GM18858 (cell line): ENCODE measurements at regions not wholly inside any gene's neighbourhood (a gene's known extent, or its start where the extent isn't known, plus 50 kb on each side); places are given as distances from the start of the nearest gene placed in this dataset.
"Not testable (repeated sequence)": the region's sequence is repeated elsewhere in the genome, so short reads cannot be mapped to it uniquely, and the experiment has no call there.

Experiments used
- ATAC-seq: cut with Tn5 transposase; IDR thresholded peaks from one replicate; pipeline ENCODE4 v1.9.1; 2021; ENCODE audit not compliant: unreplicated experiment

DNA sequence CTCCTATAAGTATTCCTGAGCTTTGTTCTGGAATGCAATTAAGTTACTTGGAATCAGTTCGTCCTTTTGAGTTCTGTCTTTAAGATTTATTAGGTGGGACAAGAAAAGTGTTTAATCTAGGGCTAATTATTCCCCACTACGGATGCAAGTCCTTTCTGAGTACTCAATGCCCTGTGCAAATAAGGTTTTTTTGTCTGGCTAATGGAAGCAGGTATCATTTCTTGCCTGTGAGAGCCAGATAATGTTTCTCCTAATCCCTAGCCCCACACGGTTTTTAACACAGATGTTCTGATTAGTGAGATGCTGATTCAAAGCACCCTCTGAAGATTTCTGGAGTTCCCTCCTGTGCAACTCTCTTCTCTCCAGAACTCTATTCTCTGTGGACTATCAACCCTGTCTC, 296.6 kb upstream of the PRICKLE1 start:
- ATAC-seq, result no peak

DNA sequence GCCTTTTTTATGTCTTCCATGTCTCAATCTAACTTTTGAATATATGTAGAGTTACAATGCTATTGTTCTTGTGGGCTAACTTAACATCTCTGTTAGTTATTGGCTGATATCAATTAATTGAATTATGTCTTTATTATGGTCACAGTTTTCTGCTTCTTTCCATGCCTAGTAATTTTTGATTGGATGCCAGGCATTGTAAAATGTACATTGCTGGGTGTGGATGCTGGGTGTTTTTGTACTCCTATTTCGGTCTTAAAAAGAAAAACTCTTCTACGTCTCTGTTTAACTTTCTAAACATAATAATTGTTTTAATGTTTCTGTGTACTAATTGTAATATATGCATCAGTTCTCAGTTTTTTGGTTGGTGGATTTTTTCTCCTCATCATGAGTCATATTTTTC, 296.1 kb upstream of the PRICKLE1 start:
- no peak for ATAC-seq

- no peak for ATAC-seq
These were observed 294.6 kb upstream of the PRICKLE1 start for GRCh38 chr12:42884116-42884515.

DNA sequence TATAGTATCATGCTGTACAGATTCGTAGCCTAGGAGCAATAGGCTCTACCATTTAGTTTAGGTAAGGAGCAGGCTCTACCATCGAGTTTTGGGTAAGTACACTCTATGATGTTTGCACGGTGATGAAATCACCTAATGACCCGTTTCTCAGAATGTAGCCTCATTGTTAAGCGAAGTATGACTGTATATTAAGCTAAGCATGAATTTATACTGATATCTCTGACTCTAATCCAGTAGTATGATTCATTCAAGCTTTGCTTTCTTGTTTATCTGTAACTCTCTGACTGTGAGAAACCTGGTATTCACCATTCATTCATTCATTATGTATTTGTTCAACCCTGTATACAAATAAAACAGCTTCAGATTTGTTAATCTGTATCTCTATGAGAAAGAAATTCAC, 283.9 kb upstream of the PRICKLE1 start:
- ATAC-seq, result no peak

DNA sequence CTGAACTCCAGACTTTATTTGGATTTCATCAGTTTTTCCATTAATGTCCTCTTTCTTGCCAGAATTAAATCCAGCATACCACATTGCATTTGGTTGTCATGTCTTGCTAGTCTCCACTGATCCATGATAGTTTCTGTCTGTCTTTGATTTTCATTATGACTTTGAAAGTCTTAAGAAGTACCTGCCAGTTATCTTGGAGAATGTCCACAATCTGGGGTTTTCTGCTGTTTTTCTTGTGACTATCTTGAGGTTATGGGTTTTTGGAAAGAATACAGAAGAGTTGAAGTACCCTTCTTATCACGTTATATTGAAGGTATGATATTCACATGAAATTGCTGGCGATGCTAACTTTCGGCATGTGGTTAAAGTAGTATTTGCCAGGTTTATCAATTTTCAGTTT, 282.3 kb upstream of the PRICKLE1 start:
- no peak for ATAC-seq

DNA sequence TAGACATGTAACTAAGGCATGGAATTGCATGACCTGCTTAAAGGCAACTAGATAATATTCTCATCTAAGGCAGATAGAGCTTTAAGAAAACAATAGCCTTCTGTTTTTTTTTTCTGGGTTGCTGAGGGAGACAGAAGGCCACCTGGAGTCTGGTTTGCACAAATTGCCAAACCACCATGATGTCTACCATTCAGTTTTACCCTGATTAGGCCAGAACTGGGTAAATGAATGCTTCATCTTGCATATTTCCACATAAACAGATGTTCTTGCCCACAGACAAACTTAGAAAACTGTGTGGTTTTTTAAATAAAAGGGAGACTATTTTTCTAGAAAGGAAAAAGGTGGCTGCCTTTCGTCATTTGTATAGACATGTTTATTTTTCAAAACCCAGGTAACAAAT, 278.7 kb upstream of the PRICKLE1 start:
- no peak for ATAC-seq

DNA sequence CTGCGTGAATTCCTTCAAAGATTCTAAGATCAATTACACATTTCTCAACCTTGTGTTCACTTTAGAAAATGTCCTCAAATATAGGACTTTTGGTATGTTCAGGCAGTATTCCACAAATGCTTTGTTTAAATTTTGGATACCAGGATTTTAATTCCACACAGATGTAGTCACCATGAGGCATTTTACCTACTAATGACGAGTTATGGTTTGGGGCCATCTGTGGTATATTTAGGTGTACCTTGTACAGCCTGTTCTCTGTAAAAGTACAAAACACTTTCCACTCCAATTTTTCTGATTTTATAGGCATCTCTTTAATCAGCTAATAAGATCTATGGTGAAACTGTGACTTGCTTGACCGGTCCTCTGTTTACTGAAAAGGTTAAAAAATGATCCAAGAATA, 275.7 kb upstream of the PRICKLE1 start:
- no peak for ATAC-seq

- ATAC-seq, result no peak
These were observed 272.5 kb upstream of the PRICKLE1 start for GRCh38 chr12:42862055-42862454.

DNA sequence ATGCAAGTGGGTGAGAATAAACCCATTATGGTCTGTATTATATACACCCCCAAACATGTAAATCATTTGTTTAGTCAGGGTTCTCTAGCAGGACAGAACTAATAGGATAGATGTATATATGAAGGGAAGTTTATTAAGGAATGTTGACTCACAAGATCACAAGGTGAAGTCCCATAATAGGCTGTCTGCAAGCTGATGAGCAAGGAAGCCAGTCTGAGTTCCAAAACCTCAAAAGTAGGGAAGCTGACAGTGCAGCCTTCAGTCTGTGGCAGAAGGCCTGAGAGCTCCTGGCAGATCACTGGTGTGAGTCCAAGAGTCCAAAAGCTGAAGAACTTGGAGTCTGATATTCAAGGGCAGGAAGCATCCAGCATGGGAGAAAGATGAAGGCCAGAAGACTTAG, 270.8 kb upstream of the PRICKLE1 start:
- ATAC-seq, result not testable (repeated sequence)

GRCh38 chr12:42859612-42860011, 270.1 kb upstream of the PRICKLE1 start:
- no peak for ATAC-seq

GRCh38 chr12:42857106-42857505, 267.6 kb upstream of the PRICKLE1 start:
- ATAC-seq, result no peak

- ATAC-seq, result no peak
These were observed 265.9 kb upstream of the PRICKLE1 start for GRCh38 chr12:42855362-42855950.

GRCh38 chr12:42854826-42855225, 265.3 kb upstream of the PRICKLE1 start:
- no peak for ATAC-seq

DNA sequence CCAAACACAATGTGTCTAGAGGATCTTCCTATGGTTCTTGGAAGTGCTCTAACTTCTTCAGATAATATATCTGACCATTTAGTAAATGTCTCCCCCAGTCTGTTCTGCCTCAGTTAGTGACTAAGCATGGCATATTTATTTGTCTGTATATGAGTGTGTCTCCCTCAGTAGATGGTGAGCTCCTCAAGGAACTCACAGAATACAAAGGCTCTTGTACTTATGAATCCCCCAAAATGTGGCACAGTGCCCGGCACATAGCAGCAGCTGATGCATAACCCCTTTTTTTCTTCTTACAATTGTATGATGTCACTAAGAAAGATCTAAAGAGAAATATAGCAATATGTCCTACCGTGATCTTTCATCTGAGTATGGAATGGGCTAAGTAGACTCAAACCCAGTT, 264.7 kb upstream of the PRICKLE1 start:
- ATAC-seq, result no peak

DNA sequence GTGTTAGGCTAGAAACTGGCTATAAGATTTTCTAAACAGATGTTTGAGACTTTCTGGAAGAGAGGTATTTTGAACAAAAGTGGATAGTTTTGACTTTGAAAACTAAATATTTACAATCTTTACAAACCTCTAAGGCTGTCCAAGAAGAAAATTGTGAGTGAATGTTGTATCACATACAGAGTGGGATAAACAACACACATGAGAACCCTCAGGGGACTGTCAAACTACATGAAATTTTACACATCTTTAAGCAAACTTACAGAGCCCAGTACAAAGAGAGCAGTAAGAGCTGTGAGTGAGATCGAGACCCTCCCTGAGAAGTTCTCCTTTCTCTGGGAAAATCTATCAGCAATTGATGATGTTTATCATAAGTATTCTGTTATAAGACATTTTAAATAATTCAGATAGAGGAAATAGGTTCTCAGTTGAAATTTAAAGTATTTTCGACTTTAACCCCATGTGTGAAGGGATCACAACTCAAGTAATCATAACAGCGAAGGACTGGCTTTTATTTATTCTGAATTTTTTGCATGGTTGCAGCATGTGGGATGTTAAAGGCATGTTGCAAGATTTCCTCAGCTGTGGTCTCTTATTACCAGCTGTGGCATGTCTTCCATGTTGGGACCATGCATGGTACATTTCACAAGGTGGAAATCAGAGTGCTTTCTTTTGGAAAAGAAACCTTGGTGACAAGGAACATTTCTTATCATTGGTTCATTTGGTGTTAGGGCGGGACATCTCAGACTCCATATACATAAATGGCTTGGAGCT, 264.0 kb upstream of the PRICKLE1 start:
- no peak for ATAC-seq

- ATAC-seq, result no peak
These were observed 257.2 kb upstream of the PRICKLE1 start for GRCh38 chr12:42846782-42847181.

DNA sequence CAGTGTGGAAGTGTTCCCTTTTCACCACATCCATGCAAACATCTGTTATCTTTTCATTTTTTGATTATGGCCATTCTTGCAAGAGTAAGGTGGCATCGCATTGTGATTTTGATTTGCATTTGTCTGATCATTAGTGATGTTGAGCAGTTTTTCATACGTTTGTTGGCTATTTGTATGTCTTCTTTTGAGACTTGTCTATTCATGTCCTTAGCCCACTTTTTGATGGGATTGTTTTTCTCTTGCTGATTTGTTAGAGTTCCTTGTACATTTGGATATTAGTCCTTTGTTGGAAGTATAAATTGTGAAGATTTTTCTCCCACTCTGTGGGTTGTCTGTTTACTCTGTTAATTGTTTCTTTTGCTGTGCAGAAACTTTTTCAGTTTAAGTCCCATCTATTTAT, 244.5 kb upstream of the PRICKLE1 start:
- ATAC-seq, result no peak

DNA sequence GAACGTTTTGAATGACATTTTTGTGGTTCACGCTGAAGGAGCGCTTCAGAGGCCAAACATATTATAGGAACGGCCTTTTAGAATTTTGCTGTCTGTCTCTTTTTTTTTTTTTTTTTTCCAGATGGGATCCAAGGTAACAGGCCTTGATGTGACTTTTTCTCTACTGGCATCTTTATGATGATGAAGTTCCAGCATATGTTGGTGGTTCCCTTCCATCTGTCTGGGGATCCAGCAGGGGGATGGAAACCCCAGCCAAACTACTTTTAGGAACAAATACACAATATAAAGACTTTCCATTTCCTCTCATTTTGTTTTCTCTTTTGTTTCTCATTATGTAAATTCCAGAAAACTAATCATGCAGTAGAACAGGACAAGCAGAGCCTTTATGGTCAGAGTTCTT, 239.3 kb upstream of the PRICKLE1 start:
- no peak for ATAC-seq

- ATAC-seq, result no peak
These were observed 234.8 kb upstream of the PRICKLE1 start for GRCh38 chr12:42824327-42824726.

DNA sequence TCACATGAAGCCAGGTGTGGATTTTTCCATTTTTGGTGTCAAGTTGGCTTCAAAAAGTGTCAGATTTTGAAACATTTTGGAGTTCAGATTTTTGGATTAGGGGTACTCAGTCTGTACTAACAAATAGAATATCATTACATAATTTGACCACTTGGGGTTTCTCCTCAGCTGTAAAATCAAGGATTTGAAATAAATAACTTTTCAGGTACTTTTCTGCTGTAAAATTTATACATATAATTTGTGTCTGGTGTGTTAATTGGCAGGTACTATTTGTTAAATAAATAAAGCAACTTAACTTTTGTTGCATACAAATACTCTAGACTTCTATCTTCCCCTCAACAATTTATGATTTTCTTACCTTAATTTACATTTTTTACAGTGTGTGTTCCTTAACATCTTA, 234.1 kb upstream of the PRICKLE1 start:
- no peak for ATAC-seq

- ATAC-seq, result no peak
These were observed 230.3 kb upstream of the PRICKLE1 start for GRCh38 chr12:42819846-42820245.

DNA sequence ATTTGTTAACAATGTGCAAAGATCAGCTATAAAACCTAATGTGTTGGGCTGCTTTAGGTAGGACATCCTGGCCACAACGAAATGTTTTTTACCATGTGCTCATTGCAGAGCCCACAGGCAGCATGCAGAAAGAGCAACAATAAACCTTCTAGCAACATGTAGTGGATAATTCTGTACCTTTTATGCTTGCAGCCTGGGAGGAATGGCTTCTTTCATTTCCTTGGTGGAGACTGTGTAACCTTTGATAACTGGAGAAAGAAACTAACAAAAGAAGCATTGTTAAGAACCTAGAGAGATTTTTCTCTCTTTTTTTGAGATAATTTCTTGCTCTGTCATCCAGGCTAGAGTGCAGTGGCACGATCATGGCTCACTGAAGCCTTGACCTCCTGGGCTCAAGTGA, 225.5 kb upstream of the PRICKLE1 start:
- ATAC-seq, result no peak

DNA sequence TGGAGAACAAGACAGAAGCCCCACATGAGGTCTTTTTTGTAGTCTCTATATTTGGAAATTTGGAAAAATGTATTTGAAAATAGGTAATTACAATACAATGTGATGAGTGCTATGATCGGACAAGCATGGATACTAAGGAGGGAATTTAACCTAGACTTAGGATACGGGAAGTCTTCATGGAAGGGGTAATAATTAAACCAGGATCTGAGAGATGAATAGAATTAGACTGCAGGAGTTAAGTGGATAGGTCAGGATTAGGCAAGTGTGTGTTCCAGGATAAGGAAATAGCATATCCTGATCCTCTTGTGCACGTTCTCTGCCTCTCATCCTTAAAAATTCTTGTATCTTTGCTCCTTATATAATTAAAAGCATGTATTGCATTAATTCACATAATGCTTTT, 223.3 kb upstream of the PRICKLE1 start:
- ATAC-seq, result no peak
